T-helper 1 cell (primary cell): ENCODE measurements at regions not wholly inside any gene's neighbourhood (a gene's known extent, or its start where the extent isn't known, plus 50 kb on each side); places are given as distances from the start of the nearest gene placed in this dataset.
"Not testable (repeated sequence)": the region's sequence is repeated elsewhere in the genome, so short reads cannot be mapped to it uniquely, and the experiment has no call there.

ENCODE experiments used
- DNase-seq, 5 donors: peaks; one replicate each; pipeline ENCODE4 v3.0.0-alpha.2; 2012 to 2020

DNA sequence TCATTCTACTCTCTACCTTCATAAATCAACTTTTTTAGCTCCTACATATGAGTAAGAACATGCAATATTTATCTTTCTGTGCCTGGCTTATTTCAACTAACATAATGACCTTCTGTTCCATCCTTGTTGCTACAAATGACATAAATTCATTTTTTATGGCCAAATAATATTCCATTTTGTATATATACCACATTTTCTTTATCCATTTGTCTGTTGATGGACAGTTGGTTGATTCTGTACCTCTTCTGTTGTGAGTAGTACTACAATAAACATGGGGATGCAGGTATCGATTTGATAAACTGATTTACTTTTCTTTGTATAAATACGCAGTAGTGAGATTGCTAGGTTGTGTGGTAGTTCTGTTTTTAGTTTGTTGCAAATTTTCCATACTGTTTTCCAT lies 279.5 kb upstream of the NFIA start:
- no peak for DNase-seq

DNA sequence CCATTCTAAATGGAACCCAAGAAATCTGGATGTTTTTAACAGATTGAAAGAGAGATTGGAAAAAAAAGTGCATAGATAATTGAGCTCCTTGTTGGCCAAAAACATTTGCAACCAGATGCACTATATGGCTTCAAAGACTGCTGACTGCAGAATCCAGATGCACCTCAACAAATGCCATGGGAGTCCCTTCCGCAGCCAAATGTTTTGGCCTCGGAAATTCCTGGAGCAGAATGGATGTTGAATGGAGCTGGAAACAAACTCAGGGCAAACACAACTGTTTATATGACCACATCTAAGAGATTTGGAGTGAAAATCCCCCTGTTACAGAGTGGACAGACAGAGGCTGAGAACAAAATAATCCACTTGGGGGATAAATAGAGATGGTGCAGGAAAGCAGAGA lies 285.0 kb upstream of the NFIA start:
- no peak for DNase-seq

DNA sequence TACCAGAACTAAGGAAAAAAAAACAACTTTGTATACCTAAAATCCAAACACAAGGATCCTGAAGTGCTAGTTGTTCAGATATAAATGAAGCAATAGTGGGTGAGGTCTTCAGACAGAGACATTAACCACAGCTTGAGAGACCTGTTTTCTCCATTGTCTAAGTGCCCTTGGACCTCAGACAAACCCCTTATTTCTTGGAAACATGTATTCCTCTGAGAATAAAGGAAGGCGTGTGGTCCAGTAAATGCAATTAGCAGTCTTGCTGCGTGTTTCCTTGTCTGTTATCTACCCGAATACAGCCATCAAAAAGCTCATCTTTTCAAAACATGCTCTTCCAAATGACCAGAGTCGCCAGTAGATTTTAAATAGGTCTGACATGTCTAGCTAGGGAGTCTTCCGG lies 291.1 kb upstream of the NFIA start:
- no peak for DNase-seq

DNA sequence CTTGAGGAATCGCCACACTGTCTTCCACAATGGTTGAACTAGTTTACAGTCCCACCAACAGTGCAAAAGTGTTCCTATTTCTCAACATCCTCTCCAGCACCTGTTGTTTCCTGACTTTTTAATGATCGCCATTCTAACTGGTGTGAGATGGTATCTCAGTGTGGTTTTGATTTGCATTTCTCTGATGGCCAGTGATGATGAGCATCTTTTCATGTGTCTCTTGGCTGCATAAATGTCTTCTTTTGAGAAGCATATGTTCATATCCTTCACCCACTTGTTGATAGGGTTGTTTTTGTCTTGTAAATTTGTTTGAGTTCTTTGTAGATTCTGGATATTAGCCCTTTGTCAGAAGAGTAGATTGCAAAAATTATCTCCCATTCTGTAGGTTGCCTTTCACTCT lies 309.3 kb upstream of the NFIA start:
- not testable (repeated sequence) for DNase-seq

DNA sequence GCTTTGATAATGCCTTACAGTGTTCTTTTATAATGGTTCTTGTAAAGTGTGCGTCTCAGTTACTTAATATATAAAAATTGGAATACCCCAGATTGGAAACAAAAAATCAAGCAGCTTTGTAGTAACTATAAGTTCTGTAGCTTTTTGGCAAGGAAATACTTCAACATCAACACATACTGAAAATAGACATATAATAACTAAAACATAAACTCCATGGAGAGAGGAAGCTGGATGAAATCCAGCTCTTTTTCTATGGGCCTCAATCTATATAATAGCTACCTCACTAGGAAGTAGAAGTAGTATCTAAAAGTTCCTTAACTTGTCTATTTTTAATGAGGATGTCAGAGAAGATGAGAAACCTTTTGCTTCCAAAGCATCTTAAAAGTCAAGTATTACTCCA lies 313.3 kb upstream of the NFIA start:
- DNase-seq: no peak

GRCh38 chr1:60765204-60765603 lies 317.2 kb upstream of the NFIA start:
- no peak for DNase-seq

DNA sequence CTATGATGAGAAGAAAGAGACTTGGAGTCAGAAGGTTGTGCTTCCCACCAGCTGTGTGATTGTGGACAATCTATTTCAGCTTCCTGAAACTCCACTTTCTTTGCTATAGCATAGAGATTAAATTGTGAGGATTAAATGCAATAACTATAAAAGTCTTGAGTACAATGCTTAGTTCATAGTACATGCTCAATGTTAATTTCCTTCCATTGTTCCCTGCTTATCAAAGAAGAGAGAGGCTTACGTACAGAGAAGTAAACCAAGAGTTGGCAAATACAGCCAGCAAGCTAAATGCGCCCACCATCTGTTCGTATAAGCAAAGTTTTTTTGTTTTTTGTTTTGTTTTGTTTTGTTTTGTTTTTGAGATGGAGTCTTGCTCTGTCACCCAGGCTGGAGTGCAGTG lies 317.9 kb upstream of the NFIA start:
- no peak for DNase-seq

DNA sequence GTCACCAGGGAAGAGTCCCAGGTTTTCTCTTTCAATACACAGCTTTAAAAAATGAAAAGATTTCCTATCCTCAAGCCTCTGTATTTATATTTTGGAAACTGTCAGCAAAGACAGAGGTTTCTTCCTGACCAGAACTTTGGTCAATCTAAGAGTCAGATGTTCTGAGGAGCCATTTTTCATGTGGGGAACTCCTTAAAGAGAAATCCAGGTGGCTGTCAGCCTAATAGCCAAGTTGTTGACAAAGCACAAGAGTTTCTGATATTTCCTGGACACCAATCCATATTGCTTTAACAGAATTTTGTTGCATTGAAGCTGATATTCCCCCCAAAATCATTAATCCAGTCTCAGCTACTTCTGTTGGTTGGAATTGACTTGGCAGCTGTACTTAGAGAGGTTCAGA lies 318.6 kb upstream of the NFIA start:
- no peak for DNase-seq

DNA sequence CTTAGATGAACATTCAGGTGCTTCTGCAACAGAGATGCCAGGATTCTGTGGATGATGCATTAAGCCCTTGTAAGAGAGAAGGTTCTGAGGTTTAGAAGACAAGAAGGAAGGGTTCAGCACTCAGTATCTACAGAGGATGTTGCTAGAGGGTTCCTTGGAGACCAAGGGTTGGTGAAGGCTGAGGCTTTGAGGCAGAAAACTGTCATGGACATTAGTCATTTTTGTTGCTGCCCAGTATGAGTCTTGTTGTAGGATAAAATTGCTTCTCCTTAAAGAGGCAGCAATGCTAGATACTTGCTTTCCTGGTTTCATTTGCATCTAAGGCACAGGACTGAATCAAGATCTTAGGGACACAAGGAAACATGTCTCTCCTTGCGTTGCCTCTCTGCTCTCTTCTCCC lies 319.4 kb upstream of the NFIA start:
- no peak for DNase-seq

DNA sequence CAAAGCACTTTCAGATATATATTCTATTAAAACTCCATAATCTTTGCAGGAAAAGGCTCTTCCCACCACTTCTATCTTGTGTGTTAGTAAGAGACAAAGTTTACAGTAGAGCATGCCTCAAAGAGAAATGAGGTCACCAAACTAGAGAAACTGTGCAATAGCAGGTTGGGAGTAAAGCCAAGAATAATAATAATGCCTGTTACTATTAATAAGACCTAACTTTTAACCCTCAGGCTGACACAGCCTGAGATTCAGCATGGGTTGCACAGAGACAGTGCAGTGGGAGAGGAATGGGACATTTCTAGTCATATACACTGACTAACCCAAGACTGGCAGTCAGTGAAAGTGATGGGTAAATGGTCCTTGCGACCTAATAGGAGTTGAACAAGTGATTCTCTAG lies 320.2 kb upstream of the NFIA start:
- DNase-seq: no peak

GRCh38 chr1:60759291-60759690 lies 323.1 kb upstream of the NFIA start:
- DNase-seq: no peak

- DNase-seq: no peak
Observed at GRCh38 chr1:60757485-60757884, 324.9 kb upstream of the NFIA start.

DNA sequence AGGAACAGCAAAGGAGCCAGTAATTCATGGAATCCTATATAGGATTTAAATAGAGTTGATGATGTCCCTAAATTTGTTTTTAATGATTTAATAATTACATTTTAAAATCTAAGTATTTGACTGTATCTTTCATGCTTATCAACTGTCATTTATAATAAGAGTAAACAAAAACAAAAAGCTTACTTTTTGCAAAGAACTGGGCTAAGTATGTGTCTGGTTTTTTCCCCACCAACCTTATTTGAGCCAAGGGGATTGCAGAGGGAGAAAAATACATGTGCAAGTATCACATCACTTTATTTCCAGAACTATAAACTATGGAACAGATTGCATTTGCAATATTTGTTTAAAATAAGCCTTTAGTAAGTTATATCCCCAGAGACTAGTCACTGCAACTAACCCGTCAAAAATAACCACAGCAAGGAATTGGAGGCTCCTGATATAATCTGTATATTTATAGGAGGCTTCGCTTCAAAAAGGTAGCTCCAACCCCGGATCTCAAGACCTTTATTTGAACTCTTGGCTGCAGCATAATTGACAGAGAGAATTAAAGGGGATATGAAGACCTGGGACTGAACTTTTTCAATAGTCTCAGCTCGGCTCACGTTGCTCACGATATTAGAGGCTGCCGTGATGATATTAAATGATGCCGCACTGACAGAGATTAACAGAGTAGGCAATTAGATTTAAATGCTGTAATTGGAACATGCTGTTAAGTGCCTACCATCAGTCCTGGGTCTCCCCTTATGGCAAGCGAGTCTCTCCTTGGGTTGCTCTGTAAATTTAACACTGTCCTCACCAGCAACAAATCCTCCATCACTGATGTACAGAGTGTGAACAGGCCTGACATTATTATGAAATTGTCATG lies 329.1 kb upstream of the NFIA start:
- DNase-seq: no peak

DNA sequence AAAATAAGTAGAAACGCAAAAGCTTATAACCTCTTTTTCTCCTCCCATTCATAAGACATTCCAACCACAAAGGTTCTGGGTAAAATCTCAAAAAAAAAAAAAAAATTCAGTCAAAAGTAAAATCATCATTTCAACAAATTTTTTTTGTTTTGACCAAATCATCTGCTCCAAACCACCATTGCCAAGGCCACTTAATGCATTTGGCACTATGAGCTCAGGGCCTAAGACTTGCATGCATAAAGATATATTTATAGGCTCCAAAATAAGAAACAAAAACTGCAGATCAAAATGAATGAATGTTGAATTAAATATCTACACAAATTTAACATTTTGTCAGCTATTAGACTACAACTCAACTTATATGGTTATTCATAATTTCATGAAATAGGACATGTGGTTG lies 331.1 kb upstream of the NFIA start:
- no peak for DNase-seq

DNA sequence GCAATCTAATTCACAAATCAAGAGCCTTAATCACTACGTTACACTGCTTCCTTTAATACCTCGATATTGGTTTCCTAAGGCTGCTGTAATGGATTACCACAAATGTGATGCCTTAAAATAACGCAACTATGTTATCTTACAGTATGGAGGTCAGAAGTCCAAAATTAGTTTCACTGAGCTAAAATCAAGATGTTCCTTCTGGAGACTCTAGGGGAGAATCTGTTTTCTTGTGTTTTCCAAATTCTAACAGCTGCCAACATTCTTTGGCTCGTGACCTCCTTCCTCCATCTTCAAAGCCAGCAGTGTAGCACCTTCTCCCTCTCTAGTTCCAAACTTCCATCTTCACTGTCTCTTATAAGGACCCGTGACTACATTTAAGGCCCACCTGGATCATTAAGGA lies 335.0 kb upstream of the NFIA start:
- no peak for DNase-seq

DNA sequence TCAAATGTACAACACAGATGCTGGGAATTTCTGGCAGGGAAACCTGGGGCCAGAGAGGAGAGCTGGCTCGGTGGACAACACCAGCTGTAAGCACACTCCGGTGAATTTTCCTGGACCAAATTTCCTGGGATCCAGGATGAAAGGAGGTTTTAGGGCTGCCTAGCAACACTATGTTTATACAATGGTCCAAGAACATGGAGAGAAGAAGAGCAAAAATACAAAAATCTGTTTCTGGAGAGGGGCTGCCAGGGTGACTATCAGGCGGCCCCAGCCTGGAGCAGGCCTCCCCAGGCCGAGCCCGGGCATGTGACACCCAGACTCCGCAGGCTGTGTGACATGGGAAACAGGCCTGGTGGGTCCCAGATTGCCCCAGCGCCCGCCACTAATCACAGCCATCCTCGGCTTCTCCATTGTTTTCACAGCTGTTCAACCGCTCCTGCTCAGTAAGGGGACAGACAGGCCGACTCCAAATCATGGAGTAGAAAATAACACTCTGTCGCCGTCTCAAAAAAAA lies 336.0 kb upstream of the NFIA start:
- DNase-seq: no peak

GRCh38 chr1:60745484-60745883 lies 336.9 kb upstream of the NFIA start:
- no peak for DNase-seq

GRCh38 chr1:60742339-60742738 lies 340.0 kb upstream of the NFIA start:
- DNase-seq: no peak

- DNase-seq: no peak
Observed at GRCh38 chr1:60740154-60740553, 342.2 kb upstream of the NFIA start.

- no peak for DNase-seq
Observed at GRCh38 chr1:60739729-60740128, 342.6 kb upstream of the NFIA start.

- DNase-seq: no peak
Observed at GRCh38 chr1:60732977-60733401, 349.4 kb upstream of the NFIA start.

- no peak for DNase-seq
Observed at GRCh38 chr1:60731321-60731720, 351.0 kb upstream of the NFIA start.

GRCh38 chr1:60727552-60727951 lies 354.8 kb upstream of the NFIA start:
- no peak for DNase-seq

DNA sequence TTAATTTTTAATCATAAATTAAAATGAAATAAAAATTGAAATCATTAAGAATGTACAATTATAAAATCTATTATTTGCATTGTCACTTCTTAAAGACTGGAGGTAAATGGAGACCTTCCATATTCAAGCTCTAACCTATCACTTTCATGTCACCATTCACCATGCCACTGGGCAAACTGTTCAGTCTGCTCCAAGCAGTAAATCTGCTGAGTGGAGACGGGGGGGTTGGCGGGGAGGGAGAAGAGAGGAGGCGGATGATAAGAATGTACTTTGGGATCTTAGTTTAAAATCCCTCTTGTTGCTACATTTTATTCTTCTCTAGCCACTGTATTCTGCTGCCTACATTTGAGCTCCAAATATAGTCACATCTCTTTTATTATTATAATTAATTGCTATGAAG lies 365.9 kb upstream of the NFIA start:
- no peak for DNase-seq

DNA sequence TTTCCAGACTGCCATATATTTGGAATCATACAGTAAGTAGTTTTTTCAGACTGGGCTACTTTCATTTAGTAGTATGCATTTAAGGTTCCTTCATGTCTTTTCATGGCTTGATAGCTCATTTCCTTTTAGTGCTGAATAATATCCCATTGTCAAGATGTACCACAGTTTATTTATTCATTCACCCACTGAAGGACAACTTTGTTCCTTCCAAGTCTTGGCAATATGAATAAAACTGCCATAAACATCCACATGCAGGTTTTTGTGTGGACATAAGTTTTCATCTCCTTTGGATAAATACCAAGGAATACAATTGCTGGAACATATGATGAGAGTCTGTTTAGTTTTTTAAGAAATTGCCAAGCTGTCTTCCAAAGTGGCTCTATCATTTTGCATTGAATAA lies 366.4 kb upstream of the NFIA start:
- no peak for DNase-seq
